ENCODE measurements at regions not wholly inside any gene's neighbourhood (a gene's known extent, or its start where the extent isn't known, plus 50 kb on each side); places are given as distances from the start of the nearest gene placed in this dataset.

DNA sequence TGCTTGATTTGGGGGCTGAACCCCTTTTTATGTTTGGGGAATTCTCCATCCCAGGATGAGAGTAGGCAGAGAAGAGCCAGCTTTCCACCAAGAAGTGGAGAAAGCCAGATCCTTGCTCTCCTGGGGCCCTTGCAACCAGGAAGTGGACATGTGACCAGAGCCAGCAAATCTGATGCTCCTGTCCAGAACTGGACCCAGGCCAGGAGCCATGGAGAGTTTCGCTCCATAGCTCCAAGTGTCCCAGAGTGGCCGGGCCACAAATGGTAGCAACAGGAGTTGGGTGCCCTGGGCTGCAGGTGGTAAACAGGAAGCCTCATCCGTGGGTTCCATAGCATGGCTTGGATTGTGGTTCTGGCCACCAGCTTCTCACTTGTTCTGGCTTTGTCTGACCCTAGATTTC lies 93.9 kb upstream of the CD82 start:
- ChIA-PET CTCF (no interaction called here), POLR2A (no interaction called here)
- H3K4me3 ChIP-seq: no peak overlapping the region
- H3K9me3 ChIP-seq: no peaks in the 10 kb centered on the region
- no peak for FAIRE-seq
- no peak for DNase-seq (ENCODE audit: low read depth in 1 of 2, low spot score in 1 of 2)
- H3K4me1 ChIP-seq: peaks cover 8% of the 10 kb centered on the region; the same call in 1 of the 3 replicates
- TF ChIP-seq, protein P1, sequence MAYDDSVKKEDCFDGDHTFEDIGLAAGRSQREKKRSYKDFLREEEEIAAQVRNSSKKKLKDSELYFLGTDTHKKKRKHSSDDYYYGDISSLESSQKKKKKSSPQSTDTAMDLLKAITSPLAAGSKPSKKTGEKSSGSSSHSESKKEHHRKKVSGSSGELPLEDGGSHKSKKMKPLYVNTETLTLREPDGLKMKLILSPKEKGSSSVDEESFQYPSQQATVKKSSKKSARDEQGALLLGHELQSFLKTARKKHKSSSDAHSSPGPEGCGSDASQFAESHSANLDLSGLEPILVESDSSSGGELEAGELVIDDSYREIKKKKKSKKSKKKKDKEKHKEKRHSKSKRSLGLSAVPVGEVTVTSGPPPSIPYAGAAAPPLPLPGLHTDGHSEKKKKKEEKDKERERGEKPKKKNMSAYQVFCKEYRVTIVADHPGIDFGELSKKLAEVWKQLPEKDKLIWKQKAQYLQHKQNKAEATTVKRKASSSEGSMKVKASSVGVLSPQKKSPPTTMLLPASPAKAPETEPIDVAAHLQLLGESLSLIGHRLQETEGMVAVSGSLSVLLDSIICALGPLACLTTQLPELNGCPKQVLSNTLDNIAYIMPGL (CRISPR knock-in tag; IDR thresholded peaks at IDR 0.05; ENCODE audit: borderline replicate concordance): no peak
- TF ChIP-seq, protein P2, sequence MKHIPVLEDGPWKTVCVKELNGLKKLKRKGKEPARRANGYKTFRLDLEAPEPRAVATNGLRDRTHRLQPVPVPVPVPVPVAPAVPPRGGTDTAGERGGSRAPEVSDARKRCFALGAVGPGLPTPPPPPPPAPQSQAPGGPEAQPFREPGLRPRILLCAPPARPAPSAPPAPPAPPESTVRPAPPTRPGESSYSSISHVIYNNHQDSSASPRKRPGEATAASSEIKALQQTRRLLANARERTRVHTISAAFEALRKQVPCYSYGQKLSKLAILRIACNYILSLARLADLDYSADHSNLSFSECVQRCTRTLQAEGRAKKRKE (CRISPR knock-in tag; IDR thresholded peaks at IDR 0.05; ENCODE audit: low read depth): no peak
- no peak for TF ChIP-seq MYC (IDR thresholded peaks at IDR 0.05; ENCODE audit: borderline replicate concordance, low read length)
- no peak for TF ChIP-seq KDM1A (IDR thresholded peaks at IDR 0.05; ENCODE audit: low read depth)
- TF ChIP-seq, protein P3, sequence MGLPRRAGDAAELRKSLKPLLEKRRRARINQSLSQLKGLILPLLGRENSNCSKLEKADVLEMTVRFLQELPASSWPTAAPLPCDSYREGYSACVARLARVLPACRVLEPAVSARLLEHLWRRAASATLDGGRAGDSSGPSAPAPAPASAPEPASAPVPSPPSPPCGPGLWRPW (IDR thresholded peaks at IDR 0.05): no peak
- no peak for TF ChIP-seq HOXB13 (CRISPR knock-in tag; IDR thresholded peaks at IDR 0.05; ENCODE audit: low read depth)
- no peak for TF ChIP-seq HOXB5 (CRISPR knock-in tag; IDR thresholded peaks at IDR 0.05)
- TF ChIP-seq, protein P4, sequence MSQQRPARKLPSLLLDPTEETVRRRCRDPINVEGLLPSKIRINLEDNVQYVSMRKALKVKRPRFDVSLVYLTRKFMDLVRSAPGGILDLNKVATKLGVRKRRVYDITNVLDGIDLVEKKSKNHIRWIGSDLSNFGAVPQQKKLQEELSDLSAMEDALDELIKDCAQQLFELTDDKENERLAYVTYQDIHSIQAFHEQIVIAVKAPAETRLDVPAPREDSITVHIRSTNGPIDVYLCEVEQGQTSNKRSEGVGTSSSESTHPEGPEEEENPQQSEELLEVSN (IDR thresholded peaks at IDR 0.05; ENCODE audit: borderline replicate concordance, low read depth): no peak
- TF ChIP-seq, protein P5, sequence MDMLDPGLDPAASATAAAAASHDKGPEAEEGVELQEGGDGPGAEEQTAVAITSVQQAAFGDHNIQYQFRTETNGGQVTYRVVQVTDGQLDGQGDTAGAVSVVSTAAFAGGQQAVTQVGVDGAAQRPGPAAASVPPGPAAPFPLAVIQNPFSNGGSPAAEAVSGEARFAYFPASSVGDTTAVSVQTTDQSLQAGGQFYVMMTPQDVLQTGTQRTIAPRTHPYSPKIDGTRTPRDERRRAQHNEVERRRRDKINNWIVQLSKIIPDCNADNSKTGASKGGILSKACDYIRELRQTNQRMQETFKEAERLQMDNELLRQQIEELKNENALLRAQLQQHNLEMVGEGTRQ (IDR thresholded peaks at IDR 0.05): no peak
- TF ChIP-seq NPAS2 (CRISPR knock-in tag; IDR thresholded peaks at IDR 0.05; ENCODE audit: borderline replicate concordance): no peak
- TF ChIP-seq, protein P6, sequence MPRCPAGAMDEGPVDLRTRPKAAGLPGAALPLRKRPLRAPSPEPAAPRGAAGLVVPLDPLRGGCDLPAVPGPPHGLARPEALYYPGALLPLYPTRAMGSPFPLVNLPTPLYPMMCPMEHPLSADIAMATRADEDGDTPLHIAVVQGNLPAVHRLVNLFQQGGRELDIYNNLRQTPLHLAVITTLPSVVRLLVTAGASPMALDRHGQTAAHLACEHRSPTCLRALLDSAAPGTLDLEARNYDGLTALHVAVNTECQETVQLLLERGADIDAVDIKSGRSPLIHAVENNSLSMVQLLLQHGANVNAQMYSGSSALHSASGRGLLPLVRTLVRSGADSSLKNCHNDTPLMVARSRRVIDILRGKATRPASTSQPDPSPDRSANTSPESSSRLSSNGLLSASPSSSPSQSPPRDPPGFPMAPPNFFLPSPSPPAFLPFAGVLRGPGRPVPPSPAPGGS (IDR thresholded peaks at IDR 0.05): no peak
- TF ChIP-seq SMC3 (IDR thresholded peaks at IDR 0.05): no peak
- TF ChIP-seq EP300 (IDR thresholded peaks at IDR 0.05): no peak
- TF ChIP-seq CBX2 (IDR thresholded peaks at IDR 0.05; ENCODE audit: borderline replicate concordance, low read depth): no peak
- TF ChIP-seq JUN (IDR thresholded peaks at IDR 0.05): no peak
- TF ChIP-seq KDM5A (IDR thresholded peaks at IDR 0.05): no peak
- TF ChIP-seq ESRRA (IDR thresholded peaks at IDR 0.05; ENCODE audit: borderline replicate concordance, low read length): no peak
- no peak for TF ChIP-seq ZC3H11A (IDR thresholded peaks at IDR 0.05)
- TF ChIP-seq NFE2L2 (conservative IDR thresholded peaks at IDR 0.05; ENCODE audit: low read length): no peak
- no peak overlapping the region for H3K4me2 ChIP-seq
- no peak overlapping the region for H3K27ac ChIP-seq
- 47% methylated on average over 3 of the region's 3 CpGs for WGBS (ENCODE audit: missing lambda C conversion rate)
- no peak for ATAC-seq

DNA sequence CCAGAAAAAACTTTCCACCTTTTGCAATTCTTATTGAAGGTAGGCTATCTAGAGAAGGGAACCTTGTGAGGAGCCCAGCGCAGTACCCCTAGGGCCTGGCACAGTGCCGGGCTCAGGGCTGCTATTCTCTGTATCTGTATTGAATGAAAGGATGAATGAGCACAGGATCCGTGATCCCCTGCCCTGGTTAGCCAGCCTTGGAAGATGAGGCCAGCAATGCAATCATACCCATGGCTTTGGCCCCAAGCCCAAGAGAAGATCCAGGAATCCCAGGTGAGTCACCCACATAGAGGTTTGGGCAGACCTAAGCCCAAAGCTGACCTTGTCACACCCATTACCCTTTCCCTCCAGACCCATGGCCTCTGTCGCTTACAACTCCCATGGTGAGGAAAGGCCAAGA lies 92.5 kb upstream of the CD82 start:
- no peak overlapping the region for H3K27ac ChIP-seq
- 34% methylated on average over 4 of the region's 4 CpGs for WGBS (ENCODE audit: missing lambda C conversion rate)
- FAIRE-seq (no peak), ATAC-seq (no peak), DNase-seq (ENCODE audit: low read depth in 1 of 2, low spot score in 1 of 2) (no peak)
- H3K4me3 ChIP-seq: no peak overlapping the region
- H3K4me2 ChIP-seq: no peak overlapping the region
- H3K9me3 ChIP-seq: no peaks in the 10 kb centered on the region
- ChIA-PET CTCF (no interaction called here), POLR2A (no interaction called here)
- peaks cover 8% of the 10 kb centered on the region; the same call in 1 of the 3 replicates for H3K4me1 ChIP-seq
- TF ChIP-seq POLR2A (IDR thresholded peaks at IDR 0.05; ENCODE audit: low read length) (no peak), FOSL2 (IDR thresholded peaks at IDR 0.05) (no peak), FOSL2 (CRISPR knock-in tag; IDR thresholded peaks at IDR 0.05) (no peak), RARB (CRISPR knock-in tag; IDR thresholded peaks at IDR 0.05) (no peak), TP53 (CRISPR knock-in tag; IDR thresholded peaks at IDR 0.05) (no peak), RFX5 (IDR thresholded peaks at IDR 0.05) (no peak), TFCP2L1 (CRISPR knock-in tag; IDR thresholded peaks at IDR 0.05) (no peak), ZC3H11A (IDR thresholded peaks at IDR 0.05) (no peak), SMC3 (IDR thresholded peaks at IDR 0.05) (no peak), HOXB13 (CRISPR knock-in tag; IDR thresholded peaks at IDR 0.05; ENCODE audit: low read depth) (no peak), KDM1A (IDR thresholded peaks at IDR 0.05; ENCODE audit: low read depth) (no peak), RNF2 (IDR thresholded peaks at IDR 0.05; ENCODE audit: borderline replicate concordance, low read depth) (no peak), MAFK (IDR thresholded peaks at IDR 0.05; ENCODE audit: partially characterized antibody) (no peak), CEBPB (IDR thresholded peaks at IDR 0.05) (no peak)
- TF ChIP-seq, protein P7, sequence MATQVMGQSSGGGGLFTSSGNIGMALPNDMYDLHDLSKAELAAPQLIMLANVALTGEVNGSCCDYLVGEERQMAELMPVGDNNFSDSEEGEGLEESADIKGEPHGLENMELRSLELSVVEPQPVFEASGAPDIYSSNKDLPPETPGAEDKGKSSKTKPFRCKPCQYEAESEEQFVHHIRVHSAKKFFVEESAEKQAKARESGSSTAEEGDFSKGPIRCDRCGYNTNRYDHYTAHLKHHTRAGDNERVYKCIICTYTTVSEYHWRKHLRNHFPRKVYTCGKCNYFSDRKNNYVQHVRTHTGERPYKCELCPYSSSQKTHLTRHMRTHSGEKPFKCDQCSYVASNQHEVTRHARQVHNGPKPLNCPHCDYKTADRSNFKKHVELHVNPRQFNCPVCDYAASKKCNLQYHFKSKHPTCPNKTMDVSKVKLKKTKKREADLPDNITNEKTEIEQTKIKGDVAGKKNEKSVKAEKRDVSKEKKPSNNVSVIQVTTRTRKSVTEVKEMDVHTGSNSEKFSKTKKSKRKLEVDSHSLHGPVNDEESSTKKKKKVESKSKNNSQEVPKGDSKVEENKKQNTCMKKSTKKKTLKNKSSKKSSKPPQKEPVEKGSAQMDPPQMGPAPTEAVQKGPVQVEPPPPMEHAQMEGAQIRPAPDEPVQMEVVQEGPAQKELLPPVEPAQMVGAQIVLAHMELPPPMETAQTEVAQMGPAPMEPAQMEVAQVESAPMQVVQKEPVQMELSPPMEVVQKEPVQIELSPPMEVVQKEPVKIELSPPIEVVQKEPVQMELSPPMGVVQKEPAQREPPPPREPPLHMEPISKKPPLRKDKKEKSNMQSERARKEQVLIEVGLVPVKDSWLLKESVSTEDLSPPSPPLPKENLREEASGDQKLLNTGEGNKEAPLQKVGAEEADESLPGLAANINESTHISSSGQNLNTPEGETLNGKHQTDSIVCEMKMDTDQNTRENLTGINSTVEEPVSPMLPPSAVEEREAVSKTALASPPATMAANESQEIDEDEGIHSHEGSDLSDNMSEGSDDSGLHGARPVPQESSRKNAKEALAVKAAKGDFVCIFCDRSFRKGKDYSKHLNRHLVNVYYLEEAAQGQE (IDR thresholded peaks at IDR 0.05): no peak

Measured in A549 (cell line).